Skin epidermis (tissue), 12 donors: ENCODE measurements at regions not wholly inside any gene's neighbourhood (a gene's known extent, or its start where the extent isn't known, plus 50 kb on each side); places are given as distances from the start of the nearest gene placed in this dataset.

Experiments
- H3K27ac ChIP-seq, 21 experiments: fragments of 200-600 bp; sonication (generic) in 11 of 21; one replicate each; pipeline ENCODE4 v1.5.0; 2020; ENCODE audit warnings: mild to moderate bottlenecking in 3 of 21, inconsistent platforms in 2 of 21, moderate library complexity in 2 of 21
- H3K4me3 ChIP-seq, 7 experiments: fragments of 200-600 bp; sonication (generic) in 2 of 7; one replicate each; pipeline ENCODE4 v1.5.0; 2020; ENCODE audit warnings: inconsistent platforms in 2 of 7, mild to moderate bottlenecking in 2 of 7, moderate library complexity in 1 of 7

GRCh38 chr11:119897046-119897440 is 168.0 kb upstream of the NECTIN1 start:
- no peak overlapping the region for H3K27ac ChIP-seq
- H3K4me3 ChIP-seq: no peak overlapping the region

- no peak overlapping the region for H3K27ac ChIP-seq
Measured at GRCh38 chr11:119896387-119897045, 167.5 kb upstream of the NECTIN1 start.

GRCh38 chr11:119895981-119896380 is 167.0 kb upstream of the NECTIN1 start:
- no peak overlapping the region for H3K27ac ChIP-seq
- H3K4me3 ChIP-seq: no peak overlapping the region

More at GRCh38 chr11:119896387-119897045, 167.5 kb upstream of the NECTIN1 start:
- no peak overlapping the region for H3K4me3 ChIP-seq

- H3K27ac ChIP-seq: no peak overlapping the region
- H3K4me3 ChIP-seq: no peak overlapping the region
Measured at GRCh38 chr11:119894916-119895315, 165.9 kb upstream of the NECTIN1 start.

- H3K27ac ChIP-seq: no peak overlapping the region
- no peak overlapping the region for H3K4me3 ChIP-seq
Measured at GRCh38 chr11:119892311-119892808, 163.4 kb upstream of the NECTIN1 start.

GRCh38 chr11:119891055-119891768 is 162.2 kb upstream of the NECTIN1 start:
- no peak overlapping the region for H3K27ac ChIP-seq
- no peak overlapping the region for H3K4me3 ChIP-seq

- Histone ChIP-seq H3K4me3 (no peak overlapping the region), H3K27ac (no peak overlapping the region)
Measured at GRCh38 chr11:119890466-119890865, 161.5 kb upstream of the NECTIN1 start.

- H3K4me3 ChIP-seq: no peak overlapping the region
- H3K27ac ChIP-seq: no peak overlapping the region
Measured at GRCh38 chr11:119889728-119890280, 160.8 kb upstream of the NECTIN1 start.

GRCh38 chr11:119889111-119889510 is 160.1 kb upstream of the NECTIN1 start:
- no peak overlapping the region for H3K27ac ChIP-seq
- no peak overlapping the region for H3K4me3 ChIP-seq

GRCh38 chr11:119888119-119888518 is 159.1 kb upstream of the NECTIN1 start:
- Histone ChIP-seq H3K4me3 (no peak overlapping the region), H3K27ac (no peak overlapping the region)

GRCh38 chr11:119886667-119887230 is 157.7 kb upstream of the NECTIN1 start:
- H3K27ac ChIP-seq: no peak overlapping the region

GRCh38 chr11:119885861-119886567 is 157.0 kb upstream of the NECTIN1 start:
- H3K4me3 ChIP-seq: no peak overlapping the region
- no peak overlapping the region for H3K27ac ChIP-seq

More at GRCh38 chr11:119886667-119887230, 157.7 kb upstream of the NECTIN1 start:
- H3K4me3 ChIP-seq: no peak overlapping the region

GRCh38 chr11:119885067-119885466 is 156.1 kb upstream of the NECTIN1 start:
- H3K4me3 ChIP-seq: no peak overlapping the region
- no peak overlapping the region for H3K27ac ChIP-seq

GRCh38 chr11:119882316-119882715 is 153.3 kb upstream of the NECTIN1 start:
- H3K4me3 ChIP-seq: no peak overlapping the region

GRCh38 chr11:119880873-119881272 is 151.9 kb upstream of the NECTIN1 start:
- Histone ChIP-seq H3K27ac (no peak overlapping the region), H3K4me3 (no peak overlapping the region)

More at GRCh38 chr11:119882316-119882715, 153.3 kb upstream of the NECTIN1 start:
- H3K27ac ChIP-seq: no peak overlapping the region

- no peak overlapping the region for H3K27ac ChIP-seq
Measured at GRCh38 chr11:119880143-119880542, 151.1 kb upstream of the NECTIN1 start.

GRCh38 chr11:119878990-119879389 is 150.0 kb upstream of the NECTIN1 start:
- Histone ChIP-seq H3K27ac (no peak overlapping the region), H3K4me3 (no peak overlapping the region)

More at GRCh38 chr11:119880143-119880542, 151.1 kb upstream of the NECTIN1 start:
- no peak overlapping the region for H3K4me3 ChIP-seq

GRCh38 chr11:119876841-119877240 is 147.8 kb upstream of the NECTIN1 start:
- no peak overlapping the region for H3K27ac ChIP-seq
- H3K4me3 ChIP-seq: no peak overlapping the region

GRCh38 chr11:119875841-119876600 is 147.0 kb upstream of the NECTIN1 start:
- H3K4me3 ChIP-seq: no peak overlapping the region
- peak overlapping the region in 2 of 21 experiments; percentile 31 to 55 for H3K27ac ChIP-seq
